GM06990 (cell line): ENCODE measurements at regions not wholly inside any gene's neighbourhood (a gene's known extent, or its start where the extent isn't known, plus 50 kb on each side); places are given as distances from the start of the nearest gene placed in this dataset.

Source experiments
- DNase-seq: peaks from one replicate; pipeline ENCODE4 v3.0.0-alpha.2; 2011; ENCODE audit not compliant: insufficient read length; ENCODE audit errors: extremely low read depth
- H3K27me3 ChIP-seq: replicated peaks from 2 replicates; pipeline ENCODE4 v1.6.0; 2011; ENCODE audit warnings: low read length; ENCODE audit not compliant: control insufficient read depth, insufficient read depth
- H3K36me3 ChIP-seq: 2 replicates; pipeline ENCODE4 v1.5.1; 2011; ENCODE audit warnings: low read length; ENCODE audit not compliant: control insufficient read depth, insufficient read depth
- H3K4me3 ChIP-seq: replicated peaks from 2 replicates; pipeline ENCODE4 v1.5.1; 2011; ENCODE audit warnings: low read depth, mild to moderate bottlenecking, control low read depth, low read length
- CTCF ChIP-seq: IDR thresholded peaks from 2 replicates; pipeline ENCODE4 v1.5.1; 2011; ENCODE audit warnings: low read length, control low read depth, mild to moderate bottlenecking, inconsistent platforms; ENCODE audit not compliant: insufficient read depth, poor library complexity, severe bottlenecking

GRCh38 chr9:81480828-81481604 lies 208.3 kb downstream of the TLE1 start:
- Histone ChIP-seq H3K4me3 (no peak overlapping the region), H3K27me3 (no peaks in the 10 kb centered on the region), H3K36me3 (no peaks in the 10 kb centered on the region)
- TF ChIP-seq CTCF = no peak
- DNase-seq = no peak

- Histone ChIP-seq H3K27me3 (no peaks in the 10 kb centered on the region), H3K4me3 (no peak overlapping the region), H3K36me3 (no peaks in the 10 kb centered on the region)
- no peak for TF ChIP-seq CTCF
- no peak for DNase-seq
Observed at GRCh38 chr9:81479573-81479972, 209.8 kb downstream of the TLE1 start.

DNA sequence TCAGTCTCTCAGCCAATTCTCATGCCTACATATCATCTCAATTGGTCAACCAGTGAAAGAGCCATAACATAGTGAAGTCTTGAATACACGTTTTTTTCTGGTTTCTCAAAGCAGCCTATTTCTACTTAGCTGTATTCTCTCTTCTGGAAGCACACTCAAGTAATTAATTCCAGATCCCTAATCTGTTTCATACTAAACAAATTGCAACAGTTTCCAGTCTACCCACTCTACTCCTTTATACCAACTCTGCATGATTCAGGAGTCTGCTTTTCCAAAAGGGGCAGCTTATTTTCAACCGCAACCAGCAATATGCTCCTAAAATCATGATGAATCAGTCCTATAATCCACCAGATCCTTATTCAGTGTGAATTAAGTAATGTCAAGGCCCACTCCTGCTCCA lies 211.7 kb downstream of the TLE1 start:
- Histone ChIP-seq H3K27me3 (no peaks in the 10 kb centered on the region), H3K36me3 (no peaks in the 10 kb centered on the region), H3K4me3 (no peak overlapping the region)
- no peak for DNase-seq
- TF ChIP-seq CTCF = no peak

DNA sequence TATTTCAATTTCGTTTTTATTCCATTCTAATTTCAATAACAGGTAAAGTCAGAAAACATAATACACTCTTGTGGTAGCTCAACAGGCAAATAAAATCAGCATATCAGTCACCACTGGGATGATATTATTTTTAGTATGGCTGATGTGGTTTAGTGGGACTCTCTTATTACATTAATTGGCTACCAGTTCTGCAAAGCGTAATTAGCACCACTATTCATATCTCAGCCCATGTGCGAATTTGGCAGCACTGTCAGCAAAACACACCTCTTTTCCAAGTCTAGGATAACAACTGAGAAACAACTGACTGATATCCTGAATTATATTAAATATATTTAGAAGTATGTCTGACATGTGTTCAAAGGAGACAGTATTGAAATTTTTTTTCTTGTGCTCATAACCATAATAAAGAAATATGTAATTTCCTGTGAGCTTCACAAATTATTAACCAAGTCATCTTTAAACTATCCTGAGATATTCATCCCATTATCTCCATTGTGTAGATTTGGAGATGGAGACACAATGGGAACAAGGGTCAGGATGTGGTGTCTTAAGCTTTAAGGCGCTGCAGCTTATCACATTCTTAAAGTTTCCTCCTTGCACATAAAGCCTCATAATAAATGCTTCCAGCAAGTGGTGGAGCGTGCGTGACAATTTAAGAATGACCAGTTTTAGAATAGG lies 212.4 kb downstream of the TLE1 start:
- no peak overlapping the region for H3K4me3 ChIP-seq
- no peak for DNase-seq
- TF ChIP-seq CTCF = no peak
- H3K27me3 ChIP-seq = no peaks in the 10 kb centered on the region
- no peaks in the 10 kb centered on the region for H3K36me3 ChIP-seq

DNA sequence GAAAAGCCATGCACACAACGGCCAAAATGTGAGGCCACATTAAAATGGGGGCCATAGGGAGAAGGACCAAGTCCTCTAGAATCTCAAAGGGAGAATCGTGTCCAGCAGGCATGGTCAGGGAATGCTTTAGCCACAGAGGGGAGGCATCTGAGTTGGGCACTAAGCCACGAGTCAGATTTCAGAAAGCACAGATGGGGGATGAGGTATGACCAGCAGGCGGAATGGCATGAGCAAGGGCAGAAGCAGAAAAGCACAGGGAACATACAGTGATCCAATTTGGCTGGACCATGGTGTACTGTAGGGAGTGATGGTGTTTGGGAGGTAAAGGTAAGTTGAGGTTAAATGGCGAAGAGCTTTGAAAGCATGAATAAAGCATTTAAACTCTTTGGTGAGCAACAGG lies 214.6 kb downstream of the TLE1 start:
- TF ChIP-seq CTCF = no peak
- no peak overlapping the region for H3K4me3 ChIP-seq
- H3K36me3 ChIP-seq = no peaks in the 10 kb centered on the region
- H3K27me3 ChIP-seq = no peaks in the 10 kb centered on the region
- no peak for DNase-seq
